Occipital lobe (tissue), 1 donor: ENCODE measurements at regions not wholly inside any gene's neighbourhood (a gene's known extent, or its start where the extent isn't known, plus 50 kb on each side); places are given as distances from the start of the nearest gene placed in this dataset.

Source experiments
- DNase-seq: peaks from one replicate; lab custom pipeline; 2025; lab: John Stamatoyannopoulos, UW

DNA sequence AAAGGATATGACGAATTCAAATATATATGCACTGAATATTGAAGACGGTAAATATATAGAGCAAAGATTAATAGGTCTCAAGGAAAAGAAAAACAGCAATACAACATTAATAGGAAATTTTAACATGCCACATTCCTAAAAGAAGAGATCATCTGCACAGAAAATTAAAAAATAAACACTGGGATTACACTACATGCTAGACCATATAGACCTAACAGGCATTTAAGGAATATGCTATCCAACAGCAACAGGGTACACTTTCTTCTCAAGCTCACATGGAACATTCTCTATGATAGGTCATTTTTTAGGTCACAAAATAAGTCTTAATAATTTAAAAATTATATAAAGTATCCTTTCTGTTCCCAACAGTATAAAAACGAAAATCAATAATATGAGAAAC lies 1038.3 kb downstream of the KCNT2 start:
- DNase-seq, result no peak

- no peak for DNase-seq
Observed at GRCh38 chr1:195568389-195568788, 1039.9 kb downstream of the KCNT2 start.

DNA sequence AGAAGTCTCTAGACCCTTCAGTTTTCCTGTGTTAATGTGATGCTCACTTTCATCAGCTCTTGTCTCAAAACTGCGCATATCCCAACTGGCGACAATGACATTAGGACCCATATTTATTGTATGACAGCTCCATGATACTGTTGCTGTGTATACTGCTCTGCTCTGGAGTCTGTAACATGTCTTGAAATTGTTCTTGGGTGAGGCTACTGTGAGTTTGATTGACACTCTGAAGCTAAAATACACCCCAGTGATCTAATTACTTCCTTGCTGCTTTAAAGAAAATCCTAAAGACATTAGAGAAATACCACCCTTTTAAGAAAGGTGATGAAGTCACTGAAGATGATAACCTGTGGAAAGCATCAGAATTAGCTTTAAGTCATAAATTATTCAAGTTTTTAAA lies 1046.2 kb downstream of the KCNT2 start:
- no peak for DNase-seq

GRCh38 chr1:195550071-195550862 lies 1058.0 kb downstream of the KCNT2 start:
- DNase-seq, result no peak

GRCh38 chr1:195530961-195531360 lies 1077.3 kb downstream of the KCNT2 start:
- no peak for DNase-seq

GRCh38 chr1:195529881-195530280 lies 1078.4 kb downstream of the KCNT2 start:
- no peak for DNase-seq

DNA sequence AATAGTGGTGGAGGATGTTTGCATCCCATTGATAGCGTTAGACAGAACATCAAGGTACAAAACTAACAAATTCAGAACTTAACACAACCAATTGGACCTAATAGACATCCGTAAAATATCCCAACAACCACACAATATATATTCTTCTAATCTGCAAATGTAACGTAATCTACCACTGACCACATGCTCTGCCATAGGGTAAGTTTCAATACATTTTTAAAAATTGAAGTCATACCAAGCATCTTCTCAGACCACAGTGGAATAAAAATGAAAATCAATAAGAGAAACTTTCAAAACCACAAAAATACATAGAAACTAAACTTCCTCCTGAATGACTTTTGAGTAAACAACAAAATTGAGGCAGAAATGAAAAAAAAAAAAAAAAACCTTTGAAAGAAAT lies 1087.5 kb downstream of the KCNT2 start:
- no peak for DNase-seq

DNA sequence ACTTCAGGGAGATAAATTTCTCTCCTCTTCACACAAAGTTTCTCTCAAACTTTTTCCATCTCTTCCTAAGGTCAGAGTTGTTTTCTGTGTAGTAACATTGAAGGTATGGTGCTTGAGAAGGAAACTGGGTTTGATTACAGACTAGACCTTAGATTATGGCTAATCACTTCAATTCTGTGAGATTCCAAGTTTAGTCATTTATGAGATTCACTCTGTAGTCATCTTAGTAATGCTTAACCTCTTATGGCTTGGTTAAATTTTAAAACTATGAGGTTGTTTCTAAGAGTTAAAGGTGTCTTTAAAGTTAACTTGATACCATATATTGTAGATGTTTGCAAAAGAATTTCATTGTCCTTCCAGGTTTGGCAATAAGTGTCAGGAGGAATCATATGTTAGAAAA lies 1092.2 kb downstream of the KCNT2 start:
- no peak for DNase-seq

DNA sequence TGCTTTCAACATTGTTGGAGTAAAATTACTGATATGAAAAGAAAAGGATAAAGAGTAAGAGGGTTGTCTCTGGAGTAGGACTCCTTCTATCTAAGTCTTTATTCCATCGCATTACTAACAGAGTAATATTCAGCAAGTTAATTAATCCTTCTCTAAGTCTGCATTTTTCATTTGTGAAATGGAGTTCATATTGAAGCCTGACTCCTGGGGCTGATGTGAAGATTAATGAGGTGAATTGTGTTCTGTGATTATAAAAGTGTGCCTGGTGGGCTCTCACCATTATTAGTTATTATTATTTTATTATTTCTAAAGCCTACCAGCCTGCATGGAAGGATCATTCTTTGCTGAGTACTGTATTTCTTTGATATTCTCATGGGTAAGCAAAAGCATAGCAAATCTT lies 1096.7 kb downstream of the KCNT2 start:
- no peak for DNase-seq

GRCh38 chr1:195501118-195501517 lies 1107.1 kb downstream of the KCNT2 start:
- DNase-seq, result no peak

DNA sequence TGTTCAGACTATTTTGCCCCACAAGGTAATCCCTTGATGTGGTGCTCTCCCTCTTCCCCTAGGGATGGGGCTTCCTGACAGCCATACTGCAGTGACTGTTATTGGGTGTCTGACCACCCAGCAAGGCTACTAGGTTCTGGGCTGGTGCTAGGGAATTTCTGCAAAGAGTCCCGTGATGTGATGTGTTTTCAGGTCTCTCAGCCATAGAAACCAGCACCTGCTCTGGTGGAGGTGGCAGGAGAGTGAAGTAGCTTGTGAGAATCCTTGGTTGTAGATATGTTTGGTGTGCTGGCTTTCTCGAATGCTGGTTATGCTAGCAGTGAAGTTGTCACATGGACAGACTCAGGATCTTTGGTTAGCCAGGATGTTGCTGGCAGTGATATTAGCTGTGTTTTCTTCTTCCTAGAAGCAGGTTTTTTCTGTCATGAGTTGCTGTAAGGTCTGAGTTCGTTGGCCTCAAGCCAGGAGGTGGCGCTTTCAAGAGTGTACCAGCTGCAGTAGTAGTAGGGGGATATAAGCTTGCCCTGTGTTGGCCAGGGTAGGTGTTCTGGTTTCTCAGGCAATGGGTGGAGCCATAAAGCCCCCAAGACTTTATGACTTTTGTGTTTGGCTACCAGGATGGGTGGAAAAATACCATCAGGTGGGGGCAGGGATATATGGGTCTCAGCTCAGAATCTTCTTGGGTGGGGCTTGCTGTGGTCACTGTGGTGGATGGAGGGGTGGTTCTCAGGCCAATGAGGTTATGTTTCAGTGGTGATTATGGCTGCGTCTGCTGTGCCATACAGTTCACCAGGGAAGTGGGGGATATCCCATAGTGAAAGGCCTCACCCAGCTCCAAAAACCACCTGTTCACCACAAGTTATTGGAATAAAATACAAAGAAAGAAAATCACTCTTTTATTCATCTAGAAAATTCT lies 1112.3 kb downstream of the KCNT2 start:
- DNase-seq, result no peak

- no peak for DNase-seq
Observed at GRCh38 chr1:195482137-195482536, 1126.1 kb downstream of the KCNT2 start.

- no peak for DNase-seq
Observed at GRCh38 chr1:195481293-195481692, 1126.9 kb downstream of the KCNT2 start.

DNA sequence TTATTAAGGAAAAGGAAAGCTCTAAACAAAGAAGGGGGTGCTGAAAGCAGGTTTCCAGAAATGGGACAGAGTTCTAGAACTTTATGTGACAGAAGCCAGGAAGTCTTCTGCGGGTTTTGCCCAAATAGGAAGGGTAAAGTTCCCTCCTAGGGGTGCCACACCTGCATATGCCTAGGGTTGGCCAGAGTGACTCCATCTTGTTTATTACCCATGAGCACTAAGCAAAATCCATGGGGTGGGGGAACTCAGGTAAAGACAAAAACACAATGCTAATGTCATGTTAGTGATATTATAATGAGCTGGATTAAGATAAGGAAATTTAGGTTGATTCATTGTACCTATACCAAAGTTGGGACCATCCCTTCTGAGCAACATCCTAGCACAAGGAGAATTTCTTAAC lies 1132.7 kb downstream of the KCNT2 start:
- DNase-seq, result no peak

DNA sequence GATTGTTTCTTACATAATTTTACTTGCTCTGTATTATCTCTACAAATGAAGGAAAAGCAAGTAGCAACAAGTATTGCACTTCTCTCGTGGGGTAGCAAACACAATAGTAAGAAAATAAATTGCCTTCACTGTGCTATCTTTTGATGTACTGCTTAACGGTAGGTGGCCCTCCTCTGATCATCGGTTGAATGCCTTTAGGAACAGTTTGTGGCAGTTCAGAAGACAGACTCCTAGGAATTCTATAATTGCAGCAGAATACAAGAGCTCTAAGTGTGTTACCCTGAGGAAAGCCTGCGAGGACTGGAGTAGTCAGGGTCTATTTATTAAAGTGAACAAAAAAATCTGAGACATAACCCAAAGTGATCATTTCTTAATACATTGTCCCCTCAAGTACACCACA lies 1135.9 kb downstream of the KCNT2 start:
- DNase-seq, result no peak

GRCh38 chr1:195466639-195467038 lies 1141.6 kb downstream of the KCNT2 start:
- DNase-seq, result no peak

DNA sequence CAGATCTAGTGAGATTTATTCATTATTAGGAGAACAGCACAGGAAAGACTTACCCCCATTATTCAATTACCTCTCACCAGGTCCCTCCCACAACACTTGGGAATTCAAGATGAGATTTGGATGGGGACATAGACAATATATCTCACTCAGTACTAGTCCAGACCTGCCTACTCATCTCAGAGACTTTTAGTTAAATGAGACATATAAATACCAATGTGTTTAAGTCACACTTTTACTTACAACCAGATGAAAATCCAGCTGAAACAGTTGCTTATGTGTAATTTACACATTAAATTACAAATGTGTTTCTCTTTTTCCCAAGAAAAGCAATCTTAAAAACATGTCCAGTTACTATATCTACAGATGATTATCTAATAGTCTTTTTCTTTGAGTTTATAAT lies 1145.6 kb downstream of the KCNT2 start:
- no peak for DNase-seq

- no peak for DNase-seq
Observed at GRCh38 chr1:195462152-195462551, 1146.1 kb downstream of the KCNT2 start.

- DNase-seq, result no peak
Observed at GRCh38 chr1:195458365-195458764, 1149.9 kb downstream of the KCNT2 start.

DNA sequence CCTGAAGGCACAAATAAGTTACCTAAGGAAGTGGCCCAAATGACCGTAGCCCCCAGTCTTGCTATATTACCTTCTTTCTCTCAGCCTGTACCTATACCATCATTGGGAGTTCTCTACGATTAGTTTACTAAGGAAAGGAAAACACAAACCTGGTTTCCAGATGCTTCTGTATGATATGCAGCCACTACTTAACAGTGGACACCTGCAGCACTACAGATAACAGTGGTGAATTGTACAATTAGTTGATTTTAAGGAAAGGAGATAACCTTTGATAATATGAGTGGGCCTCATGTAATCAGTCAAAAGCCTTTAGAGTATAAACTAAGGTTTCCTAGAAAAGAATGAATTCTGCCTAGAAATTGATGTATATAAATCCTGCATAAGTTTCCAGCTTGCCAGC lies 1157.4 kb downstream of the KCNT2 start:
- no peak for DNase-seq

- no peak for DNase-seq
Observed at GRCh38 chr1:195439661-195440060, 1168.6 kb downstream of the KCNT2 start.

DNA sequence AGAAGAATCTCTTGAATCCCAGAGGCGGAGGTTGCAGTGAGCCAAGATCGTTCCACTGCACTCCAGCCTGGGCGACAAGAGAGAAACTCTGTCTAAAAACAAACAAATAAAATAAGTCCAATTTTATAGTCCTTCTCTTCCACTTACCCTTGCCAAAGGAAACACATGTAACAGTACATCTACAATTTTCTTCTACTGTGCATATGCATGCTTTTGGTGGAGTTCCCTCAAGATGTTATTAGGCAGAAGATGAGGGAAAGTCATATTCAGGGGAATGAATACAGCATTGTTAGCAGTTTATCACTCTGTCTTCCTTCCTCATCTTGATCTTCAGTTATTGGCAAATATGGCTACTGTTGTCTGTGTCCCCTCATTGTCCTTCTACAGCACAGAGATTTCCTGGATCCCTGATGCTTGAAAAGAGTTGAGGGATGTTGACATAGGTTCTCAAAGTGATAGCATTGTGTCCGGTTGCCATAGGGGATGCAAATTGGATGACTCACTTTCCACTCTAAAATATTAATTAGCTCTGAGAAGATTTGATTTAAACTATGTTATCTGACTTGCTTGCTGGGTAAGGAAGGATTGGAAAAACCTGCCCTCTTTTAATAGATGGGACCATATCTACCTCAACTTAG lies 1173.6 kb downstream of the KCNT2 start:
- DNase-seq, result no peak
